Breast epithelium (tissue), 4 donors: ENCODE measurements at regions not wholly inside any gene's neighbourhood (a gene's known extent, or its start where the extent isn't known, plus 50 kb on each side); places are given as distances from the start of the nearest gene placed in this dataset.

ENCODE experiments used
- DNase-seq, 2 donors: peaks; one replicate each; pipeline ENCODE4 v3.0.0-alpha.2; 2019; ENCODE audit warnings: low spot score in 2 of 2
- H3K27ac ChIP-seq, 2 donors: fragments of 200-600 bp; sonication (generic) in 1 of 2; one replicate each; pipeline ENCODE4 v1.5.1; 2016 to 2019; ENCODE audit warnings: mild to moderate bottlenecking in 1 of 2
- H3K27me3 ChIP-seq, 2 donors: fragments of 200-600 bp; sonication (generic) in 1 of 2; one replicate each; pipeline versions ENCODE4 v1.5.1 to v1.6.0; 2017 to 2019; ENCODE audit warnings: control low read depth in 1 of 2, mild to moderate bottlenecking in 1 of 2
- H3K36me3 ChIP-seq: fragments of 200-600 bp; one replicate; pipeline ENCODE4 v1.5.1; 2019
- H3K4me1 ChIP-seq, 2 donors: fragments of 200-600 bp; sonication (generic); one replicate each; pipeline ENCODE4 v1.5.1; 2016 to 2019; ENCODE audit warnings: control low read depth in 1 of 2
- H3K4me3 ChIP-seq, 3 donors: fragments of 200-600 bp; sonication (generic); 1 replicate in 2 of 3; 2 replicates in 1 of 3; pipeline ENCODE4 v1.5.1; 2016 to 2019; ENCODE audit warnings: mild to moderate bottlenecking in 3 of 3, moderate library complexity in 2 of 3
- H3K9me3 ChIP-seq, 2 donors: fragments of 200-600 bp; sonication (generic) in 1 of 2; one replicate each; pipeline ENCODE4 v1.5.1; 2016 to 2019; ENCODE audit warnings: control low read depth in 1 of 2
- POLR2A ChIP-seq: fragments of 450-650 bp; IDR thresholded peaks from one replicate; pipeline ENCODE4 v1.6.1; 2016; ENCODE audit warnings: antibody characterized with exemption, mild to moderate bottlenecking, moderate library complexity
- POLR2AphosphoS5 ChIP-seq, 3 donors: sonication (generic); formaldehyde crosslinking; IDR thresholded peaks; one replicate each; pipeline ENCODE4 v1.6.1; 2017; ENCODE audit warnings: antibody characterized with exemption in 3 of 3
- intact Hi-C: fragments of 100-400 bp; cut with DNase I; formaldehyde crosslinking; loops from one replicate; pipeline ENCODE4 v1.15.1; 2023; ENCODE audit warnings: low total_unique reads
- TF ChIP-seq, protein P1 (sequence below), 3 donors: fragments of 450-650 bp; IDR thresholded peaks; one replicate each; pipeline ENCODE4 v1.5.1; 2016 to 2017; ENCODE audit warnings: antibody characterized with exemption in 3 of 3, mild to moderate bottlenecking in 3 of 3, moderate library complexity in 3 of 3

- Histone ChIP-seq H3K27me3 (no peaks in the 10 kb centered on the region), H3K9me3 (no peaks in the 10 kb centered on the region), H3K4me3 (no peak overlapping the region), H3K4me1 (no peaks in the 10 kb centered on the region), H3K27ac (no peak overlapping the region), H3K36me3 (no peaks in the 10 kb centered on the region)
- intact Hi-C loops, result no loop called here
- no peak for TF ChIP-seq POLR2A
- no peak for TF ChIP-seq POLR2AphosphoS5 (IDR thresholded peaks at IDR 0.05)
- TF ChIP-seq, protein P1, sequence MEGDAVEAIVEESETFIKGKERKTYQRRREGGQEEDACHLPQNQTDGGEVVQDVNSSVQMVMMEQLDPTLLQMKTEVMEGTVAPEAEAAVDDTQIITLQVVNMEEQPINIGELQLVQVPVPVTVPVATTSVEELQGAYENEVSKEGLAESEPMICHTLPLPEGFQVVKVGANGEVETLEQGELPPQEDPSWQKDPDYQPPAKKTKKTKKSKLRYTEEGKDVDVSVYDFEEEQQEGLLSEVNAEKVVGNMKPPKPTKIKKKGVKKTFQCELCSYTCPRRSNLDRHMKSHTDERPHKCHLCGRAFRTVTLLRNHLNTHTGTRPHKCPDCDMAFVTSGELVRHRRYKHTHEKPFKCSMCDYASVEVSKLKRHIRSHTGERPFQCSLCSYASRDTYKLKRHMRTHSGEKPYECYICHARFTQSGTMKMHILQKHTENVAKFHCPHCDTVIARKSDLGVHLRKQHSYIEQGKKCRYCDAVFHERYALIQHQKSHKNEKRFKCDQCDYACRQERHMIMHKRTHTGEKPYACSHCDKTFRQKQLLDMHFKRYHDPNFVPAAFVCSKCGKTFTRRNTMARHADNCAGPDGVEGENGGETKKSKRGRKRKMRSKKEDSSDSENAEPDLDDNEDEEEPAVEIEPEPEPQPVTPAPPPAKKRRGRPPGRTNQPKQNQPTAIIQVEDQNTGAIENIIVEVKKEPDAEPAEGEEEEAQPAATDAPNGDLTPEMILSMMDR (IDR thresholded peaks at IDR 0.05), result no peak
- no peak for DNase-seq
Observed at GRCh38 chr4:134807231-134807745, 605.7 kb upstream of the PABPC4L start.

- H3K27ac ChIP-seq, result no peak overlapping the region
- H3K4me3 ChIP-seq, result no peak overlapping the region
- H3K36me3 ChIP-seq, result no peaks in the 10 kb centered on the region
- intact Hi-C loops, result no loop called here
- H3K27me3 ChIP-seq, result no peaks in the 10 kb centered on the region
- TF ChIP-seq, protein P1 (IDR thresholded peaks at IDR 0.05), result no peak
- TF ChIP-seq POLR2AphosphoS5 (IDR thresholded peaks at IDR 0.05), result no peak
- no peak for TF ChIP-seq POLR2A
- DNase-seq, result no peak
- peaks cover 0 to 6% of the 10 kb centered on the region in 2 donors for H3K9me3 ChIP-seq
- H3K4me1 ChIP-seq, result no peaks in the 10 kb centered on the region
Observed at GRCh38 chr4:134798573-134798972, 597.0 kb upstream of the PABPC4L start.

GRCh38 chr4:134787315-134787714, 585.7 kb upstream of the PABPC4L start:
- DNase-seq, result no peak
- Histone ChIP-seq H3K27ac (no peak overlapping the region), H3K36me3 (no peaks in the 10 kb centered on the region), H3K4me3 (no peak overlapping the region), H3K27me3 (no peaks in the 10 kb centered on the region), H3K4me1 (no peaks in the 10 kb centered on the region), H3K9me3 (peaks cover 0 to 3% of the 10 kb centered on the region in 2 donors)
- intact Hi-C loops, result no loop called here
- TF ChIP-seq, protein P1 (IDR thresholded peaks at IDR 0.05), result no peak
- no peak for TF ChIP-seq POLR2A

DNA sequence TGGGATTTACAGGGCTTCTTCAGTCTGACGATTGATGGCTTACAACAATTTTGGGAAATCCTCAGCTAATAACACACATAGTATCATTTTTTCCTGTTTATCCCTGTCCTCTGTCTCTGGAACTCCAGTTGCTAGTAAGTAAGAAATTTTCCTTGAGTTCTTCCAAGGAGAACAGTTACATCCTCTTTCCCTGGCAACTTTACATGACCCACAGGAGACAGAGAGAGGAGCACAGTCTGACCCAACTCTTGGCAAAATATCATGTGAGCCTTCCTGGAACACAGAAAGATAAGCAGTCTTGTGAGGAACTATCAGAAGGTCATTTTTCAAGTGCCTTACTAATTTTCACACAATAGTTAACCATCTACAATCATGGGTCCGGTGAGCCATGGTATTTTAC, 578.7 kb upstream of the PABPC4L start:
- Histone ChIP-seq H3K4me3 (no peak overlapping the region), H3K36me3 (no peaks in the 10 kb centered on the region), H3K27ac (no peak overlapping the region), H3K27me3 (no peaks in the 10 kb centered on the region), H3K4me1 (no peaks in the 10 kb centered on the region), H3K9me3 (peaks cover 0 to 3% of the 10 kb centered on the region in 2 donors)
- TF ChIP-seq, protein P1 (IDR thresholded peaks at IDR 0.05), result no peak
- TF ChIP-seq POLR2A, result no peak
- TF ChIP-seq POLR2AphosphoS5 (IDR thresholded peaks at IDR 0.05), result no peak
- intact Hi-C loops, result no loop called here
- DNase-seq, result no peak

- no peak overlapping the region for H3K4me3 ChIP-seq
- no peak for TF ChIP-seq POLR2AphosphoS5 (IDR thresholded peaks at IDR 0.05)
- intact Hi-C loops, result no loop called here
- DNase-seq, result no peak
- peaks cover 0 to 16% of the 10 kb centered on the region in 2 donors for H3K9me3 ChIP-seq
- H3K36me3 ChIP-seq, result no peaks in the 10 kb centered on the region
- H3K4me1 ChIP-seq, result no peaks in the 10 kb centered on the region
- no peaks in the 10 kb centered on the region for H3K27me3 ChIP-seq
- no peak overlapping the region for H3K27ac ChIP-seq
Observed at GRCh38 chr4:134777606-134778005, 576.0 kb upstream of the PABPC4L start.

GRCh38 chr4:134773497-134774000, 572.0 kb upstream of the PABPC4L start:
- H3K4me1 ChIP-seq, result no peaks in the 10 kb centered on the region
- TF ChIP-seq, protein P1 (IDR thresholded peaks at IDR 0.05), result no peak
- TF ChIP-seq POLR2A (no peak), POLR2AphosphoS5 (IDR thresholded peaks at IDR 0.05) (no peak)
- H3K9me3 ChIP-seq, result peaks cover 0 to 15% of the 10 kb centered on the region in 2 donors
- H3K27ac ChIP-seq, result no peak overlapping the region
- H3K27me3 ChIP-seq, result no peaks in the 10 kb centered on the region
- intact Hi-C loops, result no loop called here
- no peak overlapping the region for H3K4me3 ChIP-seq
- no peaks in the 10 kb centered on the region for H3K36me3 ChIP-seq
- DNase-seq, result no peak
